Left ventricle myocardium superior (tissue), 1 donor: ENCODE measurements at regions not wholly inside any gene's neighbourhood (a gene's known extent, or its start where the extent isn't known, plus 50 kb on each side); places are given as distances from the start of the nearest gene placed in this dataset.

Experiments
- ATAC-seq: fragments of 200-7000 bp; cut with Tn5 transposase; one replicate; pipeline ENCODE4 v1.9.1; 2020; ENCODE audit warnings: mild to moderate bottlenecking, moderate library complexity
- DNase-seq: peaks from one replicate; pipeline ENCODE4 v3.0.0-alpha.2; 2020
- intact Hi-C: fragments of 100-400 bp; cut with micrococcal nuclease; formaldehyde crosslinking; loops from one replicate; pipeline ENCODE4 v1.11.0; 2022
- donor health status: DM: no; HTN: yes; CAD: no; lungs with severe emphysema.

DNA sequence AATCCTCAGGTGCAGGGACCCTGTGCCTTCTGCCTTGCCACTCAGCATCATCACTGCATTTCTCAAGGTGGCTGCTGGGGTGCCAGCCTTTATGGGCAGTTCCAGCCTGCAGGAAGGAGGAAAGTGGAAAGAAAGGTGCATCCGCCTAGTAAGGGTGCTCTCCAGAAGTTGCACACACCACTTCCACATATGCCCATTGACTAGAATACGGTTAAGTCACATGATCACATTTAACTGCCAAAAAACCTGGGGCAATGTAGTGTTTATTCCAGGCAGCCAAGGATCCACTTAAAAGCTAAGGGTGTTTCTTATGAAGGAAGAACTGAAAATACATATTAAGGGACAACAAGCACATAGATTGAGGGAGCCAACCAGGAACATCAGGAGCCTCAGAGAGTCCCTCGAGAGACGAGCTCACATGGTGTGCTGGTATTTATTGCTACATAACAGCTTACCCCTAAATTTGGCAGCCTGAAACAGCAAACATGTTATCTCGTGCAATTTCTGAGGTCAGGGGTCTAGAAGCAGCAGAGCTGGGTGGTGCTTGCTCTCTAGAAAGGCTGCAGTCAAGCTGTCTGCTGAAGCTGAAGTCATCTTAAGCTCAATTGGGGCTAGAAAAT lies 52.0 kb upstream of the MMP2 start:
- no peak for ATAC-seq
- intact Hi-C loops: no loop called here
- no peak for DNase-seq
